SK-N-MC (cell line): ENCODE measurements at regions not wholly inside any gene's neighbourhood (a gene's known extent, or its start where the extent isn't known, plus 50 kb on each side); places are given as distances from the start of the nearest gene placed in this dataset.

Experiments
- EZH2 ChIP-seq: fragments of 200-600 bp; sonication (generic); IDR thresholded peaks from one replicate; pipeline ENCODE4 v1.6.1; 2017; ENCODE audit warnings: antibody characterized with exemption
- FOXP2 ChIP-seq: optimal IDR thresholded peaks from 2 replicates; pipeline ENCODE3; 2011; ENCODE audit warnings: mild to moderate bottlenecking, moderate library complexity; ENCODE audit not compliant: insufficient read depth; ENCODE audit errors: extremely low read length, control extremely low read depth
- POLR2AphosphoS5 ChIP-seq: IDR thresholded peaks from 2 replicates; pipeline ENCODE4 v1.6.1; 2012; ENCODE audit warnings: mild to moderate bottlenecking, low read depth, low read length, borderline replicate concordance

GRCh38 chr14:80403036-80403435 is 191.7 kb upstream of the DIO2 start:
- no peak for TF ChIP-seq POLR2AphosphoS5
- no peak for TF ChIP-seq EZH2
- no peak for TF ChIP-seq FOXP2
